ENCODE measurements at regions not wholly inside any gene's neighbourhood (a gene's known extent, or its start where the extent isn't known, plus 50 kb on each side); places are given as distances from the start of the nearest gene placed in this dataset.

DNA sequence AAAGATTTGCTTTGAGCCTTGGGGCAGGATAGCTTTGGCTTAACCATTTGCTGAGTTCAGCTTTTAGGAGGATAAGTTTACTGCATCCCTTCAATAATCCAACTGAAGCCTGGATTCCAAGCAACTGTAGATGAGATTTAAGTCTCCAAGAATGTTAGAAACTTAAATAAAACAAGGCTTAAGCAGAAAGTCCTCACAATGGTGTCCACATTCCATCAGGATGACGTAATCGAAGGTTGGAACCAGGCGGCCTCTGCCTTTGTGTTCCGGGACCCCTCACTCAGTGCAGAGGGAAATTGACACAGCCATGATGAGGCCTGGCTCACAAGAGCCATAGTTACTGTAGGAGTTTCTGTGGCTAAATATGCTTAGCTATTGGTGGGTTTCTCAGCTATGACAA lies 260.4 kb downstream of the LPIN1 start:
- DNase-seq = no peak
- no peaks in the 10 kb centered on the region for H3K27me3 Mint-ChIP-seq (ENCODE audit: insufficient read depth)
- peaks cover 32% of the 10 kb centered on the region for H3K4me1 Mint-ChIP-seq (ENCODE audit: low read depth)
- no peak overlapping the region for H3K27ac Mint-ChIP-seq
- TF ChIP-seq, protein P1, sequence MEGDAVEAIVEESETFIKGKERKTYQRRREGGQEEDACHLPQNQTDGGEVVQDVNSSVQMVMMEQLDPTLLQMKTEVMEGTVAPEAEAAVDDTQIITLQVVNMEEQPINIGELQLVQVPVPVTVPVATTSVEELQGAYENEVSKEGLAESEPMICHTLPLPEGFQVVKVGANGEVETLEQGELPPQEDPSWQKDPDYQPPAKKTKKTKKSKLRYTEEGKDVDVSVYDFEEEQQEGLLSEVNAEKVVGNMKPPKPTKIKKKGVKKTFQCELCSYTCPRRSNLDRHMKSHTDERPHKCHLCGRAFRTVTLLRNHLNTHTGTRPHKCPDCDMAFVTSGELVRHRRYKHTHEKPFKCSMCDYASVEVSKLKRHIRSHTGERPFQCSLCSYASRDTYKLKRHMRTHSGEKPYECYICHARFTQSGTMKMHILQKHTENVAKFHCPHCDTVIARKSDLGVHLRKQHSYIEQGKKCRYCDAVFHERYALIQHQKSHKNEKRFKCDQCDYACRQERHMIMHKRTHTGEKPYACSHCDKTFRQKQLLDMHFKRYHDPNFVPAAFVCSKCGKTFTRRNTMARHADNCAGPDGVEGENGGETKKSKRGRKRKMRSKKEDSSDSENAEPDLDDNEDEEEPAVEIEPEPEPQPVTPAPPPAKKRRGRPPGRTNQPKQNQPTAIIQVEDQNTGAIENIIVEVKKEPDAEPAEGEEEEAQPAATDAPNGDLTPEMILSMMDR (IDR thresholded peaks at IDR 0.05) = no peak
- H3K9me3 Mint-ChIP-seq = no peaks in the 10 kb centered on the region
- H3K4me3 Mint-ChIP-seq = no peak overlapping the region
- no peaks in the 10 kb centered on the region for H3K36me3 Mint-ChIP-seq (ENCODE audit: low read depth)

DNA sequence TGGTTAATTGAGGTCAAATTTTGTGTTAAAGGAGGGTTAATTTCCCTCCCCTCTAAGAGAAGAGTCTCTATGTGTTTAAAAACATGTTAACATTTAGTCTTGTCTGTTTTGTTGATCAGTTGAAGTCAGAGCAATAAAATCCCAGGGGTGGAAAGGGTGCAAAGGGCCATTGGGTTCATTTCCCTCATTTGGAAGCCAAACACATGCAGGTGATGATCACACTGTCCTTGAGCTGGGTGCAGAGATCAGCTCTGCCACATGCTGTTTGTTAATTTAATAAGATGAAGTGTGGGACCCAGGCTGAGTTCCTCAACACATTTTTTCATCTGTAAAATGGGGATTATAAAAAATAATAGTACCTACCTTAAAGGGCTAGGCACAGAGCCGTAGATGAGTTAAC lies 260.9 kb downstream of the LPIN1 start:
- DNase-seq = no peak
- H3K4me1 Mint-ChIP-seq (ENCODE audit: low read depth) = peaks cover 32% of the 10 kb centered on the region
- H3K27ac Mint-ChIP-seq = no peak overlapping the region
- H3K27me3 Mint-ChIP-seq (ENCODE audit: insufficient read depth) = no peaks in the 10 kb centered on the region
- H3K9me3 Mint-ChIP-seq = no peaks in the 10 kb centered on the region
- TF ChIP-seq, protein P1 (IDR thresholded peaks at IDR 0.05) = no peak
- no peak overlapping the region for H3K4me3 Mint-ChIP-seq
- H3K36me3 Mint-ChIP-seq (ENCODE audit: low read depth) = no peaks in the 10 kb centered on the region

DNA sequence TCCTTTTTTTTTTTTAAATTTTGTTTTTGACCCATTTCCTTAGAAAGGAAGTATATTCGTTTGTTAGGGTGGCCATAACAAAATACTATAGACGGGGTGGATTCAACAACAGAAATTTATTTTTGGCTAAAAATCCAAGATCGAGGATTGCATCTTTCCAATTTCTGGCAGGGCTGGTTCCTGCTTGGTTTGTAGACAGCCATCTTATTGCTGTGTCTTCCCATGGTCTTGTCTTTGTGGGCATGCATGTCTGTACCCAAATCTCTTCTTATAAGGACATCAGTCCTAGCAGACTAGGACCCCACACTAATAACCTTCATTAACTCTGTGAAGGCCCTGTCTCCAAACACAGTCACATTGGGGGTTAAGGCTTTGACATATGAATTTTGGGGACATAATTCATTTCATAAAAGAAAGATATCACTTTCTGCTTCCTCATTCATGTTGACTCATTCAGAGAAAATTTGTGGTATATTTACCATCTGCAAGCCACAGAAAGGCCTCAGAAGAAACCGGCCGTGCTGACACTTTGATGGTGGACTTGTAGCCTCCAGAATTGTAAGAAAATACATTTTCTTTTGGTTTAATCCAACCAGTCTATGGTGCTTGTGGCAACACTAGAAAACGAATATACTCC lies 262.1 kb downstream of the LPIN1 start:
- no peaks in the 10 kb centered on the region for H3K36me3 Mint-ChIP-seq (ENCODE audit: low read depth)
- TF ChIP-seq, protein P1 (IDR thresholded peaks at IDR 0.05) = no peak
- H3K4me3 Mint-ChIP-seq = no peak overlapping the region
- no peaks in the 10 kb centered on the region; the same call in 1 of the 2 replicates for H3K27me3 Mint-ChIP-seq (ENCODE audit: insufficient read depth)
- H3K9me3 Mint-ChIP-seq = no peaks in the 10 kb centered on the region
- H3K4me1 Mint-ChIP-seq (ENCODE audit: low read depth) = peaks cover 33% of the 10 kb centered on the region
- peak overlapping the region; percentile 65; the same call in 1 of the 2 replicates for H3K27ac Mint-ChIP-seq
- DNase-seq = peak; percentile 55

DNA sequence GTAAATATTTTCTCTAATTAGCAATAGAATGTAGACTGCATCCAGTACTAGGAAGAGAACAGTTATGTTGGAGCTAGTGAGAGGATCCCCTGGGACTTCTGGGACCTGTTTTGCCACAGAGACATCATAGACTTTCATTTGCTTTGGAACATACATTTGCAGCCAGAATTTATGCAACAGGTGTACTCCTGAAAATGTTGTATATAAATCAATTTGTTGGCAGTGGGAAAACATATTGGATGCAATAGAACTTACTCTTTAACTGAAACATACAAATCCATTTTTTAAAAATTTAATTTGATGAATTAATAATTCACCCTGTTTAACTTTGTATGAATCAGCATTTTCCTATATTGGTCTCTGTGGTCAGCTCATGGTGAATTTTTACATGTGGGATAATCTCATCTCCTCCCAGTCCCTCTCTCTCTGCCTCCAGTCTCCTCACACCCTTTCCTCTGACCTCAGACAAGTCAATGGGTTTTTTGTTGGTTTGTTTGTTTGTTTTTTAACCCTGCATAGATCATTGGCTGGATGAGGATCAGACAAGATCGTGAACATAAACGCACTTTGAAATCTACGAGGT lies 263.0 kb downstream of the LPIN1 start:
- Mint-ChIP-seq H3K36me3 (ENCODE audit: low read depth) (no peaks in the 10 kb centered on the region), H3K27me3 (ENCODE audit: insufficient read depth) (no peaks in the 10 kb centered on the region; the same call in 1 of the 2 replicates), H3K4me1 (ENCODE audit: low read depth) (peaks cover 41% of the 10 kb centered on the region), H3K9me3 (no peaks in the 10 kb centered on the region), H3K4me3 (no peak overlapping the region), H3K27ac (no peak overlapping the region; the same call in 1 of the 2 replicates)
- DNase-seq = no peak
- TF ChIP-seq, protein P1 (IDR thresholded peaks at IDR 0.05) = no peak

DNA sequence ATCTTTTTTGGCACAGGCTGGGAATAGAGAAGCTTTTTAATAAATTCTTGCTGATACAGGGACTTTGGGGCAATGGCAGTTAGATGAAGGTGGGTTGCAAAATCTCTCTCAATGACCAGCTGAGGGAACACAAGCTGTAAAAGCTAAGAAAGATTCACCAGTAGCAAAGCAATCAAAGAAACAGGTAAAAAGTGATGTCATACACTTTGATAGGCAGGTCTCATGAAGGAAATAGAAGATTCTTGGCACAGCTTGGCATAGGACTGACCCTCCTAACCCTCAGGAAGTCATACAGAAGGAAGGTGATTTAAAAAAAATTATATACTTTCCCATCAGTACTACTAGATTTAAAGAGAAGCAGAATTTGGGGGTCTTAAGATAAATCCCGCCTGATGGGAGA lies 263.6 kb downstream of the LPIN1 start:
- H3K4me1 Mint-ChIP-seq (ENCODE audit: low read depth) = peaks cover 46% of the 10 kb centered on the region
- no peak overlapping the region for H3K4me3 Mint-ChIP-seq
- TF ChIP-seq, protein P1 (IDR thresholded peaks at IDR 0.05) = no peak
- no peaks in the 10 kb centered on the region for H3K36me3 Mint-ChIP-seq (ENCODE audit: low read depth)
- no peak for DNase-seq
- H3K9me3 Mint-ChIP-seq = no peaks in the 10 kb centered on the region
- H3K27me3 Mint-ChIP-seq (ENCODE audit: insufficient read depth) = no peaks in the 10 kb centered on the region; the same call in 1 of the 2 replicates
- H3K27ac Mint-ChIP-seq = no peak overlapping the region

Data from HFFc6 (cell line).